PC-3 (cell line): ENCODE measurements at regions not wholly inside any gene's neighbourhood (a gene's known extent, or its start where the extent isn't known, plus 50 kb on each side); places are given as distances from the start of the nearest gene placed in this dataset.
"Not testable (repeated sequence)": the region's sequence is repeated elsewhere in the genome, so short reads cannot be mapped to it uniquely, and the experiment has no call there.

Experiments
- CTCF ChIP-seq: fragments of 300-600 bp; sonication (generic); conservative IDR thresholded peaks from 2 replicates; pipeline ENCODE4 v1.5.1; 2017; ENCODE audit warnings: antibody characterized with exemption, low read depth, mild to moderate bottlenecking, low read length
- EZH2 ChIP-seq: fragments of 300-600 bp; sonication (generic); IDR thresholded peaks from one replicate; pipeline ENCODE4 v1.6.1; 2017; ENCODE audit warnings: antibody characterized with exemption, mild to moderate bottlenecking, low read length; ENCODE audit not compliant: unreplicated experiment

GRCh38 chr16:29255957-29256356 is 150.6 kb downstream of the NPIPB11 start:
- TF ChIP-seq CTCF, EZH2: not testable (repeated sequence)
